ENCODE measurements at regions not wholly inside any gene's neighbourhood (a gene's known extent, or its start where the extent isn't known, plus 50 kb on each side); places are given as distances from the start of the nearest gene placed in this dataset.

DNA sequence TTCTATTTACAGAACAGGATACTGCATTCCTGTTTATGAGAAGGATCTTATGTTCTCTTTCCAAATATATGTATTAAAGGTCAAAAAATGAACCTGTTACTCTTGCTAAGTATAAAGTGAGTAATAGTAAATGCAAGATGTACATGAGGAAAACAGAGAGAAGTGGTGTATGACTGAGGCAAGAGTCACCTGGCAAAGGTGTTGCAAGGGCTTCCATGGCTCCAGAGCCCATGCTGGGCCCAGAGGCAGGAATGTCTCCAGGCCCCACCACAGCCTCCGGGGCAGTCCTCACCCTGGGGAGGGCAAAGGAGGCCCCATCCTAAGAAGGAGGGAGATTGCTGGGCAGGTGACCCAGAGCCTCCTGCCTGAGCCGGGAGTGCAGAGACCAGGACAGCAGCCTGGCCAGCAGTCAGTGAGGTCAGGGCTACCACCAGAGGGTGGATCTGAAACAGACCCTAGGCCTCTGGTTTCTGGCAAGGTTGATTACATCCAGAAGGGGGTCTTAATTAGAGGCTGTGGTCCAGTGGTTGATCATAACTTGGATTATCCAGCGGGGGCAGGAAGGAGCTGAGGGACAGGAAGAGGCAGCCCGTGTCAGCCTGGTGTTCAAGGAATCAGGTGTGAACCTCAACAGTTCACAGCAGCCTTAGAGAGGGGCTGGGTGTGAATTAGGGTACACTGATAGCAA lies 57.3 kb upstream of the CPLX2 start:
- Mint-ChIP-seq H3K4me3 (peak overlapping the region; percentile 71), H3K36me3 (ENCODE audit: low read depth) (peaks cover 4% of the 10 kb centered on the region; the same call in 1 of the 2 replicates), H3K27me3 (ENCODE audit: insufficient read depth) (peaks cover 8% of the 10 kb centered on the region), H3K9me3 (no peaks in the 10 kb centered on the region), H3K27ac (peak overlapping the region; percentile 68), H3K4me1 (ENCODE audit: low read depth) (peaks cover 48% of the 10 kb centered on the region)
- 0 out of 2 replicates have a peak, but pooled peaks have one; percentile 3 for TF ChIP-seq CTCF (IDR thresholded peaks at IDR 0.05)
- DNase-seq: no peak

GRCh38 chr5:175814691-175815090 lies 56.7 kb upstream of the CPLX2 start:
- TF ChIP-seq CTCF (IDR thresholded peaks at IDR 0.05): no peak
- peak; percentile 76 for DNase-seq
- H3K36me3 Mint-ChIP-seq (ENCODE audit: low read depth): peaks cover 4% of the 10 kb centered on the region; the same call in 1 of the 2 replicates
- H3K4me1 Mint-ChIP-seq (ENCODE audit: low read depth): peaks cover 42% of the 10 kb centered on the region
- no peaks in the 10 kb centered on the region for H3K9me3 Mint-ChIP-seq
- H3K4me3 Mint-ChIP-seq: peak overlapping the region; percentile 71
- peaks cover 8% of the 10 kb centered on the region for H3K27me3 Mint-ChIP-seq (ENCODE audit: insufficient read depth)
- H3K27ac Mint-ChIP-seq: peak overlapping the region; percentile 68

GRCh38 chr5:175815126-175815913 lies 56.1 kb upstream of the CPLX2 start:
- Mint-ChIP-seq H3K27me3 (ENCODE audit: insufficient read depth) (peaks cover 8% of the 10 kb centered on the region), H3K4me3 (peak overlapping the region; percentile 71; the same call in 1 of the 2 replicates), H3K4me1 (ENCODE audit: low read depth) (peaks cover 36% of the 10 kb centered on the region), H3K27ac (peak overlapping the region; percentile 68), H3K9me3 (no peaks in the 10 kb centered on the region), H3K36me3 (ENCODE audit: low read depth) (peaks cover 4% of the 10 kb centered on the region; the same call in 1 of the 2 replicates)
- TF ChIP-seq CTCF (IDR thresholded peaks at IDR 0.05): no peak
- no peak for DNase-seq

GRCh38 chr5:175816348-175816747 lies 55.0 kb upstream of the CPLX2 start:
- Mint-ChIP-seq H3K4me1 (ENCODE audit: low read depth) (peaks cover 35% of the 10 kb centered on the region), H3K27me3 (ENCODE audit: insufficient read depth) (peaks cover 15% of the 10 kb centered on the region), H3K4me3 (no peak overlapping the region), H3K27ac (no peak overlapping the region), H3K36me3 (ENCODE audit: low read depth) (peaks cover 4% of the 10 kb centered on the region; the same call in 1 of the 2 replicates), H3K9me3 (no peaks in the 10 kb centered on the region)
- DNase-seq: no peak
- TF ChIP-seq CTCF (IDR thresholded peaks at IDR 0.05): no peak

GRCh38 chr5:175819090-175819425 lies 52.3 kb upstream of the CPLX2 start:
- peaks cover 43% of the 10 kb centered on the region for H3K4me1 Mint-ChIP-seq (ENCODE audit: low read depth)
- H3K27ac Mint-ChIP-seq: no peak overlapping the region
- H3K27me3 Mint-ChIP-seq (ENCODE audit: insufficient read depth): peaks cover 25% of the 10 kb centered on the region

More at GRCh38 chr5:175819090-175819425, 52.3 kb upstream of the CPLX2 start:
- no peak overlapping the region for H3K4me3 Mint-ChIP-seq
- no peaks in the 10 kb centered on the region for H3K9me3 Mint-ChIP-seq
- DNase-seq: no peak
- no peak for TF ChIP-seq CTCF (IDR thresholded peaks at IDR 0.05)
- H3K36me3 Mint-ChIP-seq (ENCODE audit: low read depth): peaks cover 4% of the 10 kb centered on the region; the same call in 1 of the 2 replicates

Data from HFFc6 (cell line).